HG03354 (cell line): ENCODE measurements at regions not wholly inside any gene's neighbourhood (a gene's known extent, or its start where the extent isn't known, plus 50 kb on each side); places are given as distances from the start of the nearest gene placed in this dataset.

ENCODE experiments used
- ATAC-seq: cut with Tn5 transposase; IDR thresholded peaks from one replicate; pipeline ENCODE4 v1.9.1; 2021; ENCODE audit warnings: mild to moderate bottlenecking; ENCODE audit not compliant: unreplicated experiment, poor library complexity, severe bottlenecking

GRCh38 chr11:37533830-37534229, 935.8 kb upstream of the RAG2 start:
- ATAC-seq, result no peak

- no peak for ATAC-seq
These were observed 935.1 kb upstream of the RAG2 start for GRCh38 chr11:37533087-37533486.

GRCh38 chr11:37532271-37532670, 934.2 kb upstream of the RAG2 start:
- no peak for ATAC-seq

GRCh38 chr11:37527545-37527944, 929.5 kb upstream of the RAG2 start:
- ATAC-seq, result no peak

- ATAC-seq, result no peak
These were observed 927.3 kb upstream of the RAG2 start for GRCh38 chr11:37525336-37525735.

- ATAC-seq, result no peak
These were observed 921.7 kb upstream of the RAG2 start for GRCh38 chr11:37519781-37520180.

GRCh38 chr11:37512156-37512780, 914.2 kb upstream of the RAG2 start:
- no peak for ATAC-seq

- no peak for ATAC-seq
These were observed 913.4 kb upstream of the RAG2 start for GRCh38 chr11:37511425-37511933.

GRCh38 chr11:37509506-37509905, 911.5 kb upstream of the RAG2 start:
- no peak for ATAC-seq

GRCh38 chr11:37506531-37506930, 908.5 kb upstream of the RAG2 start:
- ATAC-seq, result no peak

GRCh38 chr11:37505406-37505805, 907.4 kb upstream of the RAG2 start:
- ATAC-seq, result no peak

- ATAC-seq, result no peak
These were observed 906.9 kb upstream of the RAG2 start for GRCh38 chr11:37504921-37505320.

GRCh38 chr11:37504060-37504611, 906.1 kb upstream of the RAG2 start:
- peak; percentile 90 for ATAC-seq

- ATAC-seq, result peak; percentile 52
These were observed 905.5 kb upstream of the RAG2 start for GRCh38 chr11:37503411-37504059.

- no peak for ATAC-seq
These were observed 904.2 kb upstream of the RAG2 start for GRCh38 chr11:37502202-37502601.

- ATAC-seq, result no peak
These were observed 902.4 kb upstream of the RAG2 start for GRCh38 chr11:37500425-37500824.

- no peak for ATAC-seq
These were observed 899.3 kb upstream of the RAG2 start for GRCh38 chr11:37497326-37497725.

GRCh38 chr11:37496201-37496600, 898.2 kb upstream of the RAG2 start:
- no peak for ATAC-seq

- ATAC-seq, result no peak
These were observed 886.3 kb upstream of the RAG2 start for GRCh38 chr11:37484298-37484697.

GRCh38 chr11:37483761-37484160, 885.7 kb upstream of the RAG2 start:
- no peak for ATAC-seq

- ATAC-seq, result no peak
These were observed 876.9 kb upstream of the RAG2 start for GRCh38 chr11:37474889-37475288.
